IMR-90 (cell line): ENCODE measurements at regions not wholly inside any gene's neighbourhood (a gene's known extent, or its start where the extent isn't known, plus 50 kb on each side); places are given as distances from the start of the nearest gene placed in this dataset.

Experiments used
- ATAC-seq: fragments of 200-7000 bp; cut with Tn5 transposase; 2 replicates; pipeline ENCODE4 v1.9.1; 2020; ENCODE audit warnings: low read depth, mild to moderate bottlenecking, moderate library complexity
- BruUV-seq: library from RNA; stranded (reverse); fragments of 400-500 nt; replicated peaks from 2 replicates; lab custom pipeline; 2021; lab: Mats Ljungman, UMichigan
- CTCF ChIA-PET: fragments of 300-600 bp; formaldehyde crosslinking; extraction: SDS; loops from one replicate; lab custom pipeline; 2021; ENCODE audit warnings: antibody characterized with exemption; lab: Yijun Ruan, JAX
- POLR2A ChIA-PET: fragments of 300-600 bp; sonication (Branson Sonifier 250); formaldehyde crosslinking; loops from one replicate; lab custom pipeline; 2022; ENCODE audit warnings: antibody characterized with exemption; ENCODE audit not compliant: unreplicated experiment; lab: Charles Lee
- DNase-seq: peaks from one replicate; pipeline ENCODE4 v3.0.0; 2013
- H2AFZ ChIP-seq: replicated peaks from 2 replicates; pipeline ENCODE3; 2013; ENCODE audit warnings: low read length, mild to moderate bottlenecking; ENCODE audit not compliant: poor library complexity
- H2AK5ac ChIP-seq: 2 replicates; pipeline ENCODE4 v1.6.1; 2013; ENCODE audit warnings: low read depth, low read length, inconsistent platforms
- H2AK9ac ChIP-seq: replicated peaks from 2 replicates; pipeline ENCODE3; 2013; ENCODE audit warnings: mild to moderate bottlenecking, low read depth, low read length, moderate library complexity; ENCODE audit not compliant: poor library complexity
- H2BK120ac ChIP-seq: 2 replicates; pipeline ENCODE4 v1.6.1; 2013; ENCODE audit warnings: low read depth, low read length, inconsistent platforms
- H2BK15ac ChIP-seq: 3 replicates; pipeline ENCODE4 v1.6.1; 2013; ENCODE audit warnings: low read depth, low read length, inconsistent platforms
- H2BK20ac ChIP-seq: 2 replicates; pipeline ENCODE4 v1.6.1; 2013; ENCODE audit warnings: low read depth, mild to moderate bottlenecking, inconsistent platforms, low read length, moderate library complexity
- H2BK5ac ChIP-seq: 2 replicates; pipeline ENCODE4 v1.6.1; 2013; ENCODE audit warnings: mild to moderate bottlenecking, low read depth, low read length, inconsistent platforms; ENCODE audit not compliant: poor library complexity, severe bottlenecking
- H3K14ac ChIP-seq: replicated peaks from 2 replicates; pipeline ENCODE4 v1.6.1; 2013; ENCODE audit warnings: low read depth, low read length, inconsistent platforms
- H3K18ac ChIP-seq: 2 replicates; pipeline ENCODE4 v1.6.1; 2013; ENCODE audit warnings: low read depth, low read length, control low read depth
- H3K23ac ChIP-seq: 2 replicates; pipeline ENCODE4 v1.6.1; 2013; ENCODE audit warnings: low read depth, low read length, inconsistent platforms
- H3K27ac ChIP-seq: 2 replicates; pipeline ENCODE4 v1.5.1; 2013; ENCODE audit warnings: mild to moderate bottlenecking, control low read depth, low read length; ENCODE audit not compliant: insufficient read depth
- H3K27me3 ChIP-seq: 2 replicates; pipeline ENCODE4 v1.6.1; 2013; ENCODE audit warnings: low read length; ENCODE audit not compliant: control insufficient read depth, insufficient read depth
- H3K36me3 ChIP-seq: 2 replicates; pipeline ENCODE4 v1.6.1; 2013; ENCODE audit warnings: low read length, mixed read lengths; ENCODE audit not compliant: control insufficient read depth, insufficient read depth
- H3K4ac ChIP-seq: 2 replicates; pipeline ENCODE4 v1.6.1; 2013; ENCODE audit warnings: low read depth, low read length, inconsistent platforms
- H3K4me1 ChIP-seq: 2 replicates; pipeline ENCODE4 v1.6.1; 2013; ENCODE audit warnings: low read length, mixed read lengths; ENCODE audit not compliant: control insufficient read depth, insufficient read depth
- H3K4me2 ChIP-seq: 2 replicates; pipeline ENCODE4 v1.6.1; 2013; ENCODE audit warnings: low read depth, mild to moderate bottlenecking, control low read depth, low read length, moderate library complexity
- H3K4me3 ChIP-seq: 2 replicates; pipeline ENCODE4 v1.5.1; 2013; ENCODE audit warnings: low read depth, mild to moderate bottlenecking, control low read depth, low read length, moderate library complexity; ENCODE audit not compliant: insufficient read depth
- H3K56ac ChIP-seq: 2 replicates; pipeline ENCODE4 v1.6.1; 2013; ENCODE audit warnings: low read length, inconsistent platforms; ENCODE audit not compliant: insufficient read depth; ENCODE audit errors: extremely low read depth
- H3K79me1 ChIP-seq, 2 experiments: 2 replicates each; pipeline ENCODE4 v1.6.1; 2013; ENCODE audit warnings: low read length in 2 of 2, inconsistent platforms in 1 of 2, low read depth in 1 of 2
- H3K9ac ChIP-seq: 2 replicates; pipeline ENCODE4 v1.6.1; 2013; ENCODE audit warnings: low read depth, low read length, control low read depth
- H3K9me1 ChIP-seq: 2 replicates; pipeline ENCODE4 v1.6.1; 2013; ENCODE audit warnings: low read length, inconsistent platforms; ENCODE audit not compliant: insufficient read depth
- H3K9me3 ChIP-seq: 2 replicates; pipeline ENCODE4 v1.6.1; 2013; ENCODE audit warnings: low read length; ENCODE audit not compliant: control insufficient read depth, insufficient read depth
- H4K20me1 ChIP-seq: 2 replicates; pipeline ENCODE4 v1.6.1; 2013; ENCODE audit warnings: low read length, inconsistent platforms; ENCODE audit not compliant: insufficient read depth
- H4K5ac ChIP-seq: 2 replicates; pipeline ENCODE4 v1.6.1; 2013; ENCODE audit warnings: mild to moderate bottlenecking, low read depth, low read length, control low read depth
- H4K8ac ChIP-seq, 2 experiments: 2 replicates each; pipeline ENCODE4 v1.6.1; 2013; ENCODE audit warnings: low read depth in 2 of 2, low read length in 2 of 2, control low read depth in 1 of 2, inconsistent platforms in 1 of 2
- H4K91ac ChIP-seq: 2 replicates; pipeline ENCODE4 v1.6.1; 2013; ENCODE audit warnings: low read depth, low read length, inconsistent platforms; ENCODE audit not compliant: insufficient read depth
- BHLHE40 ChIP-seq: fragments of 150-350 bp; IDR thresholded peaks from 2 replicates; pipeline ENCODE4 v1.6.1; 2016; ENCODE audit warnings: mild to moderate bottlenecking, low read depth, low read length
- CEBPB ChIP-seq: IDR thresholded peaks from 2 replicates; pipeline ENCODE4 v1.6.1; 2012; ENCODE audit warnings: low read depth, low read length, improper control_type of control experiment
- CHD1 ChIP-seq: IDR thresholded peaks from 2 replicates; pipeline ENCODE4 v1.6.1; 2012; ENCODE audit warnings: low read depth, low read length, improper control_type of control experiment
- CTCF ChIP-seq: conservative IDR thresholded peaks from 2 replicates; pipeline ENCODE4 v1.5.1; 2012; ENCODE audit warnings: mild to moderate bottlenecking, low read depth, low read length, improper control_type of control experiment
- ELK1 ChIP-seq: fragments of 150-350 bp; IDR thresholded peaks from 2 replicates; pipeline ENCODE4 v1.6.1; 2016; ENCODE audit warnings: low read depth, mild to moderate bottlenecking, low read length, moderate library complexity, borderline replicate concordance
- FOS ChIP-seq: fragments of 150-350 bp; IDR thresholded peaks from 2 replicates; pipeline ENCODE4 v1.6.1; 2016; ENCODE audit warnings: low read depth, low read length
- MAZ ChIP-seq: IDR thresholded peaks from 2 replicates; pipeline ENCODE4 v1.6.1; 2012; ENCODE audit warnings: low read depth, mild to moderate bottlenecking, low read length, improper control_type of control experiment, moderate library complexity, borderline replicate concordance
- MXI1 ChIP-seq: IDR thresholded peaks from 2 replicates; pipeline ENCODE4 v1.6.1; 2012; ENCODE audit warnings: low read depth, mild to moderate bottlenecking, low read length, moderate library complexity, borderline replicate concordance
- NFE2L2 ChIP-seq: fragments of 150-350 bp; IDR thresholded peaks from 2 replicates; pipeline ENCODE4 v1.6.1; 2016; ENCODE audit warnings: low read depth, mild to moderate bottlenecking, low read length
- POLR2A ChIP-seq: IDR thresholded peaks from 2 replicates; pipeline ENCODE4 v1.6.1; 2012; ENCODE audit warnings: mild to moderate bottlenecking, low read depth, low read length
- RAD21 ChIP-seq: IDR thresholded peaks from 2 replicates; pipeline ENCODE4 v1.6.1; 2012; ENCODE audit warnings: low read length, improper control_type of control experiment
- RCOR1 ChIP-seq: IDR thresholded peaks from 2 replicates; pipeline ENCODE4 v1.6.1; 2012; ENCODE audit warnings: mild to moderate bottlenecking, low read length, improper control_type of control experiment; ENCODE audit not compliant: insufficient replicate concordance
- SMC3 ChIP-seq: fragments of 150-350 bp; IDR thresholded peaks from 2 replicates; pipeline ENCODE4 v1.6.1; 2016; ENCODE audit warnings: low read depth, mild to moderate bottlenecking, antibody characterized with exemption, low read length, moderate library complexity
- dilution Hi-C: fragments of 300-500 bp; cut with HindIII; formaldehyde crosslinking; loops from one replicate; pipeline ENCODE4 v1.14.3; 2018; ENCODE audit warnings: low sequenced_read_pairs; ENCODE audit not compliant: unreplicated experiment
- in situ Hi-C: fragments of 300-500 bp; cut with MboI; formaldehyde crosslinking; loops from 3 replicates; pipeline ENCODE4 v1.14.3; 2019; ENCODE audit warnings: low sequenced_read_pairs, inconsistent platforms, mixed read lengths
- intact Hi-C: fragments of 100-400 bp; cut with micrococcal nuclease; formaldehyde crosslinking; loops from 2 replicates; pipeline ENCODE4 v1.10.0; 2022

- no TSS peak for BruUV-seq
- Histone ChIP-seq H3K4me2 (no peak overlapping the region), H3K27ac (no peak overlapping the region), H3K9me3 (peaks cover 12% of the 10 kb centered on the region), H3K23ac (no peak overlapping the region), H3K4me1 (no peaks in the 10 kb centered on the region), H2AFZ (no peak overlapping the region), H4K5ac (no peak overlapping the region), H3K14ac (no peak overlapping the region), H2BK120ac (no peak overlapping the region), H2AK5ac (no peak overlapping the region), H3K27me3 (no peaks in the 10 kb centered on the region), H2BK15ac (no peak overlapping the region), H4K91ac (no peak overlapping the region), H3K79me1 (no peaks in the 10 kb centered on the region), H4K20me1 (no peaks in the 10 kb centered on the region), H2AK9ac (no peak overlapping the region), H4K8ac (no peak overlapping the region), H3K4me3 (no peak overlapping the region), H3K56ac (no peak overlapping the region), H3K9me1 (no peaks in the 10 kb centered on the region), H3K18ac (no peak overlapping the region), H3K4ac (no peak overlapping the region), H3K9ac (no peak overlapping the region), H2BK5ac (no peak overlapping the region), H3K36me3 (no peaks in the 10 kb centered on the region), H2BK20ac (no peak overlapping the region)
- CTCF ChIA-PET: no interaction called here
- intact Hi-C loops (no loop called here), in situ Hi-C loops (no loop called here), dilution Hi-C loops (no loop called here)
- TF ChIP-seq RCOR1: no peak
- no peak for TF ChIP-seq POLR2A
- no peak for TF ChIP-seq SMC3
- TF ChIP-seq BHLHE40: no peak
- no peak for TF ChIP-seq CHD1
- no peak for TF ChIP-seq MXI1
- no peak for TF ChIP-seq ELK1
- no peak for TF ChIP-seq NFE2L2
- no peak for TF ChIP-seq MAZ
- no peak for TF ChIP-seq CTCF
- TF ChIP-seq CEBPB: no peak
- TF ChIP-seq FOS: no peak
- TF ChIP-seq RAD21: no peak
- DNase-seq: no peak
- POLR2A ChIA-PET: no interaction called here
- no peak for ATAC-seq
Measured at GRCh38 chr6:62614442-62614841, 328.4 kb upstream of the KHDRBS2 start.
